GM21723 (cell line): ENCODE measurements at regions not wholly inside any gene's neighbourhood (a gene's known extent, or its start where the extent isn't known, plus 50 kb on each side); places are given as distances from the start of the nearest gene placed in this dataset.

Source experiments
- ATAC-seq: cut with Tn5 transposase; IDR thresholded peaks from one replicate; pipeline ENCODE4 v1.9.1; 2021; ENCODE audit warnings: mild to moderate bottlenecking, moderate library complexity; ENCODE audit not compliant: unreplicated experiment

DNA sequence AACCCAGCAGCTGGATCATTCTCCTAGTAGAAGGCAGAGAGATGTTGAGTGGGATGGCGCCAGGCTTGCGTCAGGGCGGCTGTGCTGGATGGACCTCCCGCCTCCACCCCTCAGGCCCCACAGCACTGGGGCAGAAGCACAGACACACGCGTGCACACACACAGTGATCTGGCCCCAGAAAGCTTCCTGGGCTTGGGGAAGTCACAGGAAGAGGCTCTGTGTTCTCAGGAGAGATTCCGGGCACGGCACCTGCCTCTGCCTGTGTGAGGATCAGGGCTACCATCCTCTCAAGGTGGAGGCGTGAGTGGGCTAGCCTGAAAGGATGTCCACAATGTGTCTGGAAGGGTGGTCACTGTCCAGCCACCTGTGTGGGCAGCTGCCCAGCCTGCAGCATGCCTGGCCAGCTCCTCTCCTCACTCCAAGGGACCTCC lies 229.8 kb upstream of the HS6ST1 start:
- no peak for ATAC-seq

DNA sequence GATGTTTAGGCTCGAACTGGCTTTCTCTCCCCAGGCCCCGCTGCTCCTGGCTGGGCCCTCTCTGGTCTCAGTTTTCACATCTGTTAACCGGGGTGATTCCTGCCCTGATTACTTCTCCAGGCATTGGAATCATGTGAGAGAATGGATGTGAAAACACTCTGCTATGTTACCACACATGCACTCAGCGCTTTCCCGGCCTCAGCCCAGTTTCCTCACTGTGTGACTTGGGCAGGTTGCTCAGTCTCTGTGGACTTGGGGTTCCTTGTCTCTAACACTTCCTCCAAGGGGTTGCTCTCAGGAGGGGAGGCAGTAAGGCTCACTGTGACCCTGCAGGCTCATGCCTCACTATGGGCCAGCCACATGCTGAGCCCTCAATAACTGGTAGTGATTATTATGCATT lies 230.4 kb upstream of the HS6ST1 start:
- no peak for ATAC-seq

DNA sequence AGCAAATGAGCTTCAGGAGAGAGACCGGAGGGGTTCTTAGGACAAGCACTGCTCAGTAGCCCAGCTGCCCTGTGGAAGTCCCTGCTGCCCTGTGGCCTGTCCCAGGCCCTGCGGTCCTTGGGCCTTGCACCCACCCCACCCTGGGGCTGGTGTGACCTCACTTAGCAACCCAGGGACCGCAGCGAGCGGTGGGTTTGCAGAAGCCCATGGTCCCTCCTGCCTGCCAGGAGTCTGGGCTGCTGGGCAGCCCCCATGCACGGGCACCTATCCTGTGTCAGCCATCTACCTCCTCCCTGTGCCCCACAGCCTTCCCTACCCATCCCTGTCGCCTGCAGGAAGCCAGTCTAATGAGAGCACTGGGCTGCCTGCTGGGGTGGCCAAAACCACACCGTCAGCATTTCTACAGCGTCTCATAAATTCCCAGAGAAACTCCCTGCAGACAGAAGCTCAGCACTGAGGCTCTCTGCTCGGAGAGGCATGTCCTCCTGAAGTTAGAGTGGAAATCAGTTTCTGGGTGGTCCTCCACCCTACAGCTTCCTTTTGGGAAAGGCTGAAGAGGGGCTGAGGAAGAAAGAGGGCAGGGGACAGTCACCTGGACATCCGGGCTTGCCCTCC lies 231.1 kb upstream of the HS6ST1 start:
- ATAC-seq, result no peak

DNA sequence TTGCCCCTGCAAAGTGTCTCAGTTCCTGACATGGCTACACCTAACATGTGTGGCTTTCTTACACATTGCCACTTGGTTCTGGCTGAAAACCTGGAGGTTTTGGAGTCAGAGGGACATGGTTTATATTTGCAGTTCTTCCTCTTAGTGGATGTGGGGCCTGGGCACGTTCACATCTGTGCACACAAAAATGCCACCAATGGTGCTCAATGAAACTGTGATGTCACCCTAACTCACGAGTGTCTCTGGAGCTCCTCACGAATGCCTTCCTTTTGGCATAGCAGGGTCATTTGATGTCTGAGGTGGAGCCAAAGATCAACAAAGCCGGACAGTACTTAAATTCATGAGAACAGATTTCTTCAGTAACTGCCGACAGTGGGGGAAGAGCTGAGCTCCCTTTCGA lies 231.7 kb upstream of the HS6ST1 start:
- ATAC-seq, result no peak

DNA sequence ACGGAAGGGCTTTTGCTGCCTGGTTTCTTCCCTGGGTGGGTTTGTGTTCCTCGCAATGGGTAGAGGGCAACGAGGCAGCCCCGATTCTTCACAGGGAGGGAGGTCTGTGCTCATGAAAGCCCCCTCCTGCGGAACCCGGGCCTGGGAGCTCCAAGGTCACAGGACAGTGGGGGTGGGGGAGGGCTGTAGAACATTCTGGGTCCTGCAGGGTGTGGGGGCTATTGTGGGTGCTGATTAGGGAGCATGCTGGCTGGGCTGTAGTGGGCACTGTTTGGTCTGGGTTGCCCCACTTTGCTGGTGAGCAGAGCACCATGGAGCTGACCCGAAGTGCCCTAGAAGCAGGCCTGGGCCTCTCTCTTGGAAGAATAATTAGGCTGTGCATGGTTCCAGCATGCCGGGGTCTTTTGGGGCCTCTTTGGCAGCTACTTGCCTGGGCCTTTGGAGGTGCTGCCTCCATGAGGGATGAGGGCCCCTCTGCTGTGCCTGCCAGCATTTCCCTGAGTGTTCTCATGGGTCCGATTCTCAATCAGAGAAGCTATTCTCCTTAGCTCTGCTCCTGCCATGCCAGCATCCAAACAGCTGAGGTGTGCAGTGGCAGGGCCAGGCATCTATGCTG lies 232.2 kb upstream of the HS6ST1 start:
- ATAC-seq, result no peak

DNA sequence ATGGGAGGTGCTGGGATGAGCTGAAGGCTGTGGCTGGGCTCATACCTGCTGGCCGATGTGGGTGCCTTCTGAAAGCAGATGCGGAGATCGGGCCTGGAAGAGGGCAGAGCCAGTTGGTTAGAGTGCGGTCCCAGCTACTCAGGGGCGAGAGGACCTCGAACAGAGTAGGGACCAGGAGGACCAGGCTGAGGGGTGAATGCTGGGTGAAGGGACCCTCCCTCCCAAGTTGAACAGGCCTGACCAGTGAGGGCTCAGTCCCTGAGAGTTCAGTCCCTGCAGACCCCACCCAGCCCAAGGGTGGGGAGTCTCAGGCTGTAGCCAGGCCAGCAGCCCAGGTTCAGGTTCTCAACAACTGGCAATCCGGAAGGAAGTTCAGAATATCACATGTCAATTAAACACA lies 232.8 kb upstream of the HS6ST1 start:
- no peak for ATAC-seq

DNA sequence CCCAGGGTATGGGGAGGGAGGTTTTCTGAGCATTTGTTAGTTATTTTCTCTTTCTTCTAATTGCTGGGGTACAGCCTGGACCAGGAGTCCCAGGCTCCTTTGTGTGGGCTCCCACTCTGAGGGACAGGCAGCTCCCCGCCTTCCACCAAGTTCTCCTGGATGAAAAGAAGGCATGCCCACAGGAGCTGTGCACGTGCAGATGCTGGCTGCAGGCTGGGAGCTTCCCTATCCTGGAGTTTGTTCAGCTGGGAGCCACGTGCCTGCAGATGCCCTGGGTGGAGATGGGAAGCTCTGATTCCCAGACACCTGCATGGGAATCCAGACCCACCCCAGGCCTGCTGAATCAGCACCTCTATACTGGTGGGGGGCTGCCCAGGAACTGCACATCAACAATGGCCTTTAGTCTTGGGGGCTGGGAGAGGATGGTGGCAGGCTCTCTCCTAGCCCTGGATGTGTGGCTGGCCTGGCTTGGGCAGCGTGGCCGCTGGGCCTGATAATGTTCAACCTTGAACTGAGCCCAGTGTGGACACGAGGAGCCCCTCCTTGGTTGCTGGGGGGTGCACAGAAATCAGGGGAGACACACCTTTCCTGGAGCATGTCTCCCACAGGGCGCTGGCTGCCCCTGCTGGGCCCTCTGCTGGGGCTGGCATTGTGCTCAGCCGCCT lies 233.6 kb upstream of the HS6ST1 start:
- no peak for ATAC-seq

DNA sequence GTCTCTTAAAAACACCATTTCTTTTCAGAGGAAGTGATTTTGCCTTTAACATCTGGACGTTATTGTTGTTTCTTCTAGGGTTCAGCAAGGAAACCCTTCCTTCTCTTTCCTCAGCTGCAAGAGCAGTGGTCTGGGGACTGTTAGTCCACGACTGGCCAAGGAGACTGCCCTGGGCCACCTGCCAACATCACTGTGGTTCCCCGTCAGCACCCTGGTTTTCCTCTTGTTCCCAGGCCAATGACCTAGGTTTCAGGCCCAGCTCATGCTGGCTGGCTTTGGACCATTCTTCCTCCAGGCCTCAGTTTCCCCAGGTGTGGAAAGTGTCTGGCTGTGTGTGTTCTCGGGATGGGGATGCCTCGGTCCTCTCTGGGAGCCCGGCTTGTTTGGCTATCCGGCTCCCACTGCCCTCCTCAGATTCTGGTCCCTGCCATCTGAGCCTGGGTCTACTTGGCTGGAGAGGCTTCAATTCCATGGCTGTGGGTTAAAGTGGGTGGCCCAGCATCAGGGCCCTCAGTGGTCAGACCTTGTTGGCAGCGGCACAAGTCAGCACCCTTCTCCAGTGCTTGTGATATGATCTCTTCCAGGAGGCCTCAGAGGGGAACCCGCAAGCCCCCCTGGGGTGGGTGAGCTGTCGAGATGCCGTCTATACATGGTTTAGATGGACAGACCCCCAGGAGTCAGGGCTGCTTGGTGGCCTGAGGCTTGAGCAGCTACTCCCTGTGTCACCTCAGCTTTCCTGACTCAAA lies 234.3 kb upstream of the HS6ST1 start:
- no peak for ATAC-seq

DNA sequence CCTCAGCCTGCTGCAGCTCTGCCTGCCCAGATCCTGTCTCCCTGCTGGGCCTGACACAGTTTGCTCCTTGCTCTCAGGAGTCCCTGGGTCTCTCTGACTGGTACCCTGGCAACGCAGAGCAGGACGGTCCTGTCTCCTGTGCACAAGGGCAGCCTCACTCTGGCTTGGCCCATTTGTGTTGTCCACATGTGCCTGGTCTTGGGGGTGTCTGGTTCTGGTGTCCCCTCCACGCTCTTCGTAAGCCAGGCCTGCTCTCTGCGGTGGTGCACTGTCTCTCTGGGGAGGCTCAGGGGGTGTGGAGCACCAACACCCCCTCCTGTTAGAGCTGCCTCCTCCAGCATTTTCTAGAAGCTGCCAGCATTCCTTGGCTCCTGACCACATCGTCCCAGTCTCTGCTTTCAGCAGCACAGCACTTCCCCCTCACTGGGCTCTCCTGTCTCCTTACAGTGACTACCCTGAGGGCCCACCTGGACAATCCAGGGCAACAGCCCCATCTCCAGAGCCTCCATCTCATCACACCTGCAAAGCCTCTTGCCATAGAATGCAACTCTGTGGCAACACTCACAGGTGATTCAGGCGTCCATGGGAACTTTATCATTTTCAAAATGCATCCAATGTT lies 235.6 kb upstream of the HS6ST1 start:
- ATAC-seq, result no peak

DNA sequence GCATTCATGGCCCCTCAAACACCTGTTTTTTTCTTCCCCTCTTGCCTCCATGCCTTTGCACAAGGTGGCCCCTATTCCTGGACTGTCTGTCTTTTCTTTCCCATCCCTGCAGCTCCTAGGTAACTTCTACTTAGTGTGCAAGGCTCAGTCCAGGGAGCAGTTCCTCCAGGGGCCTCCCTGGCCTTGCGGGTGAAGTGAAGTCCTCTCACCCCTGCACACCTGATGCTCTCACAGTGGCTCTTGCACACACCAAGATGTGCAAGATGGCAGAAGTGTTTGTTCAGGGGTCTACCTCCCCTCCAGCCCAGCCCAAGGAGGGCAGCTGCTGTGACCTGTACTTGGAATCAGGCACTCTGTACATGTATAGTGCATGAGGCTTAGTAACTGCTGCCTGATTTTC lies 236.8 kb upstream of the HS6ST1 start:
- no peak for ATAC-seq

DNA sequence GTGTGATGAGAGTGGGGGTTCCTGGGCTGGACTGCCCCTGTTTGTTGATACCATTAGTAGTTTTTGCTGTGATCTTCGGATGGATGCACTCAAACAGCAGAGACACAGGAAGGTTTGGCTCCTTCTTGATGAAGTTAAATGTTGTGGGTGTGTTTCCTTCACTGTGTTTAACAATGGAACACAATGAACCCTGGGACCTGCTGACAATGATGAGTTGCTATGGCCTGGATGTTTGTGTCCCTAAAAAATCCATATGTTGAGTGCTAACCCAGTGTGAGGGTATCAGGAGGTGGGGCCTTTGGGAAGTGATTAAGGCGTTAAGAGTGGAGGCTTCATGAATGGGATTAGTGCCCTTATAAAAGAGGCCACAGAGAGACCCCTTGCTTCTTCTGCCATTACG lies 237.4 kb upstream of the HS6ST1 start:
- no peak for ATAC-seq

DNA sequence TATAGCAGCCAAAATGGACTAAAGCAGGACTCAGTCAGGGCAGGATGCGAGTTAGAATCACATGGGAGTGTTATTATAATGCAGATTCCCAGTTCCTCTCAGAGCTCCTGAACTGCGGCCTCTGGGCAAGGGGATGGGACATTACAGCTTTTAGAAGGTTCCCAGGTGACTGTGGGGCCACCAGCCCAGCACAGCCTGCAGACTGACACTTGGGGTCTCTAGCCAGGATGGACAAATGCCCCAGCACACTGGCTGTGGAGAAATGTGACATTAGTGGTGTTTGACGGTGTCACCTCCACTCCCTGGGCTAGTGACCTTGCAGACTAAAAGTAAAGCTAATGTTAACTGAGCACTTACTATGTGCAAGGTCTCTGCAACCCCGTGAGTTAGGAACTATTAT lies 238.0 kb upstream of the HS6ST1 start:
- no peak for ATAC-seq

DNA sequence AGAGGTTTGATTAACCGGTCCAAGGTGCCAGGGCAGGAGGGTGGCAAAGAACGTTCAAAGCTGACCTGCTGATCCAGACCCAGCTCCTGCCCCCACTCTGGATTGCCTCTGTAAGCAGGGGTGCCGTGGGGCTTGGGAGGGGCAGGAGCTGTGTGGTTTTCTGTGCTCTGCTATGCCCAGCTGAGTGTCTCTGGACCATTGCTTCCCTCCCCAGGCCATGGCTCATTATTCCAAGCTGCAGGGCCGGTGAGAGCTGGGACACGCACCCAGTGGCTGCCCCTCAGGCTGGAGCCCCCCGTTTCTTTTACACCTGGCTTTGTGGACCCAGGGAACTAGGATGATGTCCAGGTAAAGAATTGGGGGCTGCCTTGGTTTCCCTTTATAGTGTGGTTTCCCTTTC lies 238.4 kb upstream of the HS6ST1 start:
- ATAC-seq, result no peak

DNA sequence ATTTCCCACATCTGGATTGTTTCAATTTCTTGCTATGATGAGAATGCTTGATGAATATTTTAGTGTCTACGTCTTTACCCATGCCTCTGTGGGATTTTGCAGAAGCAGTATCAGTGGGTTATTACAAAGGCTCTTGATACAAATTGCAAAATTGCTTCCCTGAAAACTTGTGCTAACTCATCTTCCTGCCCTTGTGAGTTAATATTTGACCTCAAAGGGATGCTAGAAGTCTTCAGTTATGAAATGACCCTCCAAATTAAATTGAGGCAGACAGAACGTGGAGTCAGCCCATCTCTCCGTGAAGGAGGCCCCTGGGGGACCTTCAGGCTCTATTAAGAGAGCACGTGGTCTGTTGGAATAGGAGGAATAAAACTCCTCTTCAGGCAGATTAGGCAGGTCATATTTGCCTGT lies 239.2 kb upstream of the HS6ST1 start:
- no peak for ATAC-seq

DNA sequence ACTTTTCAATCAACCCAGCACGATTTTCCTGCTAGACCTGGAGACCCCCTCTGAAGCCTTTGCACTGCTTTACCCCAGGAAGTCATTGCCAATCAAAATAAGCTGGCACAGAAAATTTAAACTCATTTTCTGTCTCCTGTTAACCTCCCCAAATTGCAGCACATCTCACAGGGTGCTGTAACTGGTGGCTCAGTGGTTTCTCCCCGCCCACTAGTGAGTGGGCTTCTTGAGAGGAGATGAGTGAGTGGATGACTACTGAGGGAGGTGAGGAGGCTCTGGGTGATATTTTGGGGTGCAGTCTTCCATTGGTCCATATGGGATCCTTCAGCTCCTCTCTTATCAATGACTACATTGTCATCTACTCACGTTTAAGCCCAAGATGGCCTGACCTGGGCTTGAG lies 239.8 kb upstream of the HS6ST1 start:
- ATAC-seq, result no peak

DNA sequence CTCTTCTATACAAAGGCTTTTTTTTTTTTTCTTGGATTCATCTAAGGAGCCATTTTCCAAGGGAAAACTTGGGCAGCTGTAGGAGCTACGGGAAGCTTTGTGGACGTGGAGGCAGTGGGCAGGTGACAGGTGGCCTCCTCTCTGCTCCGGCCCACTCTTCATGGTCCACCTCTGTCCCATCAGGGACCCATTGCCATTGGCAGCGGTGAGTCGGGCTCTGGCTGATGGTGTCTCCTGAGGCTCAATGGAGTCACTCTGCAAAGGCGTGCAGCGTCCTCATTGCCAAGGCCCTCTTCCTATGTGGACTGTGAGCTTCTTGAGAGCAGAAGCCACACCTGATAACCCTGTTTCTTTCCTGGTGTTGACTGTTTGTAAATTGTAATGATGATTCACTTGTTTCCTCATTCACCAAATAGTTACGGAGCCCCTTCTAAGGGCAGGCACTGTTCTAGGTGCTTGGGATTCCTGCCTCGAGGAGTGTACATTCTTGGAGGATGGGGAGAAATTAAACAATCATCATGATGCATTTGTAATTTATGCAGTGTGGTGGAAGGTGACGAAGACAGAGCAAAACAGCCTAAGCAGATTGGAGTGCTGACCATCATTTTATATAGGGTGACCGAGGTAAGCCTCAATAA lies 240.3 kb upstream of the HS6ST1 start:
- ATAC-seq, result no peak

DNA sequence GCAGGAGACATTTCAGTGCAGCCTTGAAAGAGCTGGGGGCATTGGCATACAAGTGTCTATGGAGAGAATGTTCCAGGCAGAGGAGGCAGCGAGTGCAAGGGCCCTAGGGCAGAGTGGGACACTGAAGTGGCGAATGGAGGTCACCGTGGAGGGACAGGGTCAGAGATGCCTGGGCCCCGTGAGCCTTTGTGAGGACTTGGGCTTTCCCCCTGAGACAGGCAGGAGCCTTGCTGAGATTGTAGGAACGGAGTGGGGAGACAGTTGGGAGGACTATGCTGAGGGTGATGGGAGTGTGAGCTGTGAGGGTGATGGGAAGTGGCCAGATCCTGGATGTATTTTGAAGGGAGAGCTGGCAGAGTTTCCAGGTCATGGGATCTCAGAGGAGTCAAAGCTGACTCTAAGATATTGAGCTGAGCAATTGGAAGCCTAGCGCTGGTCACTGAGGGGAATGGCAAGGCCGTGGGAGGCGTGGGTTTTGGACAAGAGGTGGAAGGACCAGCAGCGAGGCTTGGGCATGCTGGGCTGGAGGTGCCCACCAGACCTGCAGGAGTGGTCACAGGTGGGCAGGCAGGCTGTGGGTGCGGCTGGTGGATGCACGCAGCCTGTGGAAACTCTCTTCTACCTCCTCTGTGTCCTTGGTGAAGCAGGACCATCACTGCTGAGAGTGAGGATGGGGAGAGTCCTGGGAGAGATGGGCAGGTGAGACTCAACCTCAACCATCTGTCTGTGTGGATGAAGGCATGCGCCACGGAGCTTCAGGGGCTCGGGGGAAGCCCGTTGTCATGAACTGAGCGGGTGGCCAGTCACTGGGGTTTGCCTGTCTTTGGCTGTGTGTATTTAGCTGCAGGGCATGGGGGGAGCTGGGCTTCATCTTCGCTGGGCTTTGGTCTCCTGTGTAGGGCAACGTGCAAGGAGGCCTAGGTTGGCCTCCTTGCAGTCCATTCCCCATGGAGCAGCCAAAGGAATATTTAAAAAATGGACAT lies 241.2 kb upstream of the HS6ST1 start:
- ATAC-seq, result no peak

DNA sequence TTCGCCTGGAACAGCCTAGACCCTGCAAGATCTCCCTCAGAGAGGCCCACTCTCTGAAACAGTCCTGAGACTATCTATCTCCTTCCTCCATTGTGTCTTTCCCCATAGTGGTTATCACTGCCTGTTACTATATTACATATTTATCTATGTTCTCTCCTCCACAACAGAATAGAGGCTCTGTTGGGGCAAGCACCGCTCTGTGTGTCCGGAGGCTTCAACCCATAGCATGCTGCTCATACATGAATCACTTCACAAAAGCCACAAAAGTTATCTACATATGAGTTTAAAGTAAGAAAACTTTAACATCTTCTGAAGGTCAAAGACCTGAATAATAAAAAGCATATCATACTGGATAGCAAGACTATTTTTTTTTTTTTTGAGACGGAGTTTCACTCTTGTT lies 242.1 kb upstream of the HS6ST1 start:
- no peak for ATAC-seq

DNA sequence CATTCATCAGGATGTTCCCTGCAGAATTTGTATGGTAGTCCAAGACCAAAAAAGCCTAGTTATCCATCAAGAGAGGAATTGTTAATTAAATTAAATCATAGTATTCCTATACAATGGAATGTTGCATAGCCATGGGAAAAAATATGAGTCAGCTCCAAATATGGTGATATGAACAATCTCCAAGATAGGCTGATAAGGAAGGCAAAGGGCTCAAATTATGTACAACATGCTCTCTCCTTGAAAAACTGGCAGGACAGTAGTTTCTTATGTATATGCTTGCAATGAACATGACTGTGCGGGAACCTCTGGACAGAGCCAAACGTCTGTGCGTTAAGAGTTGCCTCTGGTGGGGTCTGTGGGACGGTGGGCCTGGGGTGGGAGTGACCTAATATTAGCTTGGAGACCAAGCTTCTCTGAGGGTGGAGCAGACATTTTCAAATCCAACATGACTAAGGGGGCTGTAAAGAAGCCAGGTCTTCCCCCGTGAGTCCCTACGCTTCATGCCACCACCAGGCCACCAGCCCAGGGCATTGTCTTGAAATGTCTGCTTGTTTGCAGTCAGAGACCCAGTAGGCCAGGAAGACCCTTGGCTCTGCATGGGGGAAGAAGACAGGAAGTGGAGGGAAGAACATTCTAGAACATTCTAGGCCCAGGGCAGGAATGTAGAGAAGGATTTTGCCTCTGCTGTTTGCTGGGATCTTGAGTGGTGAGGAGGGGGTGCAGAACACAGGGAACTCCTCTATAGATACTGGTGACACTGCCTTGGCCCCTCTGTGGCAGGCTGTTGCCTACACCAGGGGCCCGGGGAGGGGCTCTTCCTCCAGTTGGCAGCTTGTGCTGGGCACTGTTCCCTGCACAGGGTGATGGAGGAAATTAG lies 244.0 kb upstream of the HS6ST1 start:
- ATAC-seq, result no peak
